Left forelimb (tissue), 1 donor: ENCODE measurements at regions not wholly inside any gene's neighbourhood (a gene's known extent, or its start where the extent isn't known, plus 50 kb on each side); places are given as distances from the start of the nearest gene placed in this dataset.

Experiments used
- DNase-seq: peaks from one replicate; pipeline ENCODE4 v3.0.0-alpha.2; 2018; ENCODE audit warnings: low spot score

- no peak for DNase-seq
These were observed 83.1 kb upstream of the FNDC3B start for GRCh38 chr3:171956181-171956683.

GRCh38 chr3:171956705-171957104 is 82.7 kb upstream of the FNDC3B start:
- DNase-seq, result no peak

GRCh38 chr3:171959532-171960089 is 79.8 kb upstream of the FNDC3B start:
- DNase-seq, result no peak

- no peak for DNase-seq
These were observed 79.2 kb upstream of the FNDC3B start for GRCh38 chr3:171960159-171960558.

GRCh38 chr3:171962137-171962720 is 77.1 kb upstream of the FNDC3B start:
- no peak for DNase-seq

- no peak for DNase-seq
These were observed 75.8 kb upstream of the FNDC3B start for GRCh38 chr3:171963546-171963945.

- DNase-seq, result no peak
These were observed 74.2 kb upstream of the FNDC3B start for GRCh38 chr3:171965067-171965712.

- DNase-seq, result no peak
These were observed 72.7 kb upstream of the FNDC3B start for GRCh38 chr3:171966533-171967136.

GRCh38 chr3:171967137-171967783 is 72.1 kb upstream of the FNDC3B start:
- no peak for DNase-seq

GRCh38 chr3:171967932-171968678 is 71.3 kb upstream of the FNDC3B start:
- DNase-seq, result no peak

GRCh38 chr3:171970301-171970788 is 69.0 kb upstream of the FNDC3B start:
- DNase-seq, result no peak

- no peak for DNase-seq
These were observed 67.4 kb upstream of the FNDC3B start for GRCh38 chr3:171971919-171972514.

- peak; percentile 73 for DNase-seq
These were observed 66.5 kb upstream of the FNDC3B start for GRCh38 chr3:171972871-171973348.

- no peak for DNase-seq
These were observed 64.2 kb upstream of the FNDC3B start for GRCh38 chr3:171974986-171975837.

- DNase-seq, result no peak
These were observed 62.9 kb upstream of the FNDC3B start for GRCh38 chr3:171976526-171976925.

GRCh38 chr3:171977441-171977840 is 61.9 kb upstream of the FNDC3B start:
- no peak for DNase-seq

GRCh38 chr3:171977860-171978259 is 61.5 kb upstream of the FNDC3B start:
- DNase-seq, result no peak

- no peak for DNase-seq
These were observed 61.0 kb upstream of the FNDC3B start for GRCh38 chr3:171978390-171978789.

GRCh38 chr3:171979081-171979480 is 60.3 kb upstream of the FNDC3B start:
- no peak for DNase-seq
